Panc1 (cell line): ENCODE measurements at regions not wholly inside any gene's neighbourhood (a gene's known extent, or its start where the extent isn't known, plus 50 kb on each side); places are given as distances from the start of the nearest gene placed in this dataset.

Source experiments
- ATAC-seq: fragments of 200-7000 bp; cut with Tn5 transposase; 2 replicates; pipeline ENCODE4 v1.9.1; 2020; ENCODE audit warnings: mild to moderate bottlenecking, moderate library complexity
- BruUV-seq: library from RNA; stranded (reverse); fragments of 400-500 nt; replicated peaks from 2 replicates; lab custom pipeline; 2021; lab: Mats Ljungman, UMichigan
- CTCF ChIA-PET: fragments of 300-600 bp; sonication (Branson Sonifier 250); formaldehyde crosslinking; loops from one replicate; lab custom pipeline; 2022; ENCODE audit warnings: antibody characterized with exemption; lab: Charles Lee
- POLR2A ChIA-PET: fragments of 300-600 bp; sonication (Branson Sonifier 250); formaldehyde crosslinking; loops from one replicate; lab custom pipeline; 2022; ENCODE audit warnings: antibody characterized with exemption; lab: Charles Lee
- DNase-seq: peaks from one replicate; pipeline ENCODE4 v3.0.0-alpha.2; 2010; ENCODE audit warnings: low read depth, low spot score
- H3K27ac ChIP-seq: 2 replicates; pipeline ENCODE4 v1.5.1; 2011; ENCODE audit warnings: mild to moderate bottlenecking, low read length, inconsistent platforms
- H3K27me3 ChIP-seq: fragments of 200-500 bp; sonication (Bioruptor generic); 2 replicates; pipeline ENCODE4 v1.6.0; 2014; ENCODE audit warnings: low read length, inconsistent platforms; ENCODE audit not compliant: control insufficient read depth, insufficient read depth
- H3K36me3 ChIP-seq: fragments of 200-500 bp; sonication (Bioruptor generic); 2 replicates; pipeline ENCODE4 v1.5.1; 2014; ENCODE audit warnings: inconsistent platforms, mild to moderate bottlenecking, low read length, moderate library complexity; ENCODE audit not compliant: control insufficient read depth, insufficient read depth
- H3K4me1 ChIP-seq: 2 replicates; pipeline ENCODE4 v1.5.1; 2011; ENCODE audit warnings: inconsistent platforms, mild to moderate bottlenecking, low read length, moderate library complexity; ENCODE audit not compliant: control insufficient read depth, insufficient read depth
- H3K4me3 ChIP-seq, 2 experiments: 2 replicates each; pipeline ENCODE4 v1.5.1; 2011 to 2012; ENCODE audit warnings: low read depth in 2 of 2, low read length in 2 of 2, mild to moderate bottlenecking in 2 of 2, inconsistent platforms in 1 of 2, moderate library complexity in 1 of 2
- H3K9me3 ChIP-seq: fragments of 200-500 bp; sonication (Bioruptor generic); 2 replicates; pipeline ENCODE4 v1.5.1; 2014; ENCODE audit warnings: low read depth, mild to moderate bottlenecking, inconsistent platforms, low read length, moderate library complexity; ENCODE audit not compliant: control insufficient read depth, insufficient read depth
- POLR2AphosphoS5 ChIP-seq: IDR thresholded peaks from 2 replicates; pipeline ENCODE4 v1.6.1; 2012; ENCODE audit warnings: mild to moderate bottlenecking, low read depth, low read length, moderate library complexity
- REST ChIP-seq, 2 experiments: IDR thresholded peaks; 2 replicates each; pipeline ENCODE4 v1.6.1; 2011 to 2012; ENCODE audit warnings: low read depth in 2 of 2, control low read depth in 1 of 2, low read length in 1 of 2, mild to moderate bottlenecking in 1 of 2, moderate library complexity in 1 of 2; ENCODE audit not compliant: insufficient read depth in 1 of 2
- SIN3A ChIP-seq: IDR thresholded peaks from 2 replicates; pipeline ENCODE4 v1.6.1; 2012; ENCODE audit warnings: low read depth, mild to moderate bottlenecking, low read length, moderate library complexity, borderline replicate concordance; ENCODE audit not compliant: insufficient read depth
- TCF7L2 ChIP-seq: IDR thresholded peaks from 2 replicates; pipeline ENCODE4 v1.6.1; 2011; ENCODE audit warnings: mild to moderate bottlenecking, low read depth, low read length, inconsistent platforms
- in situ Hi-C: cut with HindIII; loops from 2 replicates; pipeline ENCODE4 v1.10.0; 2016; ENCODE audit warnings: low sequenced_read_pairs, low pct_unique_long_range_greater_than_20kb
- intact Hi-C: fragments of 100-400 bp; cut with micrococcal nuclease; formaldehyde crosslinking; loops from one replicate; pipeline ENCODE4 v1.10.0; 2022; ENCODE audit not compliant: unreplicated experiment
- TF ChIP-seq, protein P1 (sequence below): fragments of 450-650 bp; IDR thresholded peaks from 2 replicates; pipeline ENCODE4 v1.5.1; 2017; ENCODE audit warnings: mild to moderate bottlenecking

DNA sequence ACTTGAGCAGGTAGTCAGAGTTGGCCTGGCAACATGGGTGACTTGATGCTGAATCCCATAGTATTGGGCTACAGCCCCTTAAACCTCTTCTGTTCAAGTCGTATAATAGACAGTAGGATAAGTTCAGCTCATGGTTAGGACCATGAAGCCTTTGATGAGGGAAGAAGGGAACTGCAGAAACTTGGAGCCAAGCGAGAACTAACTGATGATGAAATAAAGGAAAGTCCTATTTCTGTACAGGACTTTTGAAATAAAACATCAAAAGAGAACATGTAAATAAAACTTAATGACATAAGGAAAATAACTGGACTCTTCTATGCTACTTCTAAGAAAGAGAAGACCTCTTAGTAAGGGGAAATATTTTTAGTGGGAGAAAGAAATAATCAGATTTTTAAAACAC is 51.2 kb upstream of the UGP2 start:
- no TSS peak for BruUV-seq
- CTCF ChIA-PET = no interaction called here
- POLR2A ChIA-PET = no interaction called here
- in situ Hi-C loops (no loop called here), intact Hi-C loops (no loop called here)
- Histone ChIP-seq H3K27me3 (no peaks in the 10 kb centered on the region), H3K36me3 (no peaks in the 10 kb centered on the region), H3K4me1 (no peaks in the 10 kb centered on the region), H3K27ac (no peak overlapping the region), H3K9me3 (no peaks in the 10 kb centered on the region), H3K4me3 (no peak overlapping the region)
- ATAC-seq (no peak), DNase-seq (no peak)
- no peak for TF ChIP-seq SIN3A

DNA sequence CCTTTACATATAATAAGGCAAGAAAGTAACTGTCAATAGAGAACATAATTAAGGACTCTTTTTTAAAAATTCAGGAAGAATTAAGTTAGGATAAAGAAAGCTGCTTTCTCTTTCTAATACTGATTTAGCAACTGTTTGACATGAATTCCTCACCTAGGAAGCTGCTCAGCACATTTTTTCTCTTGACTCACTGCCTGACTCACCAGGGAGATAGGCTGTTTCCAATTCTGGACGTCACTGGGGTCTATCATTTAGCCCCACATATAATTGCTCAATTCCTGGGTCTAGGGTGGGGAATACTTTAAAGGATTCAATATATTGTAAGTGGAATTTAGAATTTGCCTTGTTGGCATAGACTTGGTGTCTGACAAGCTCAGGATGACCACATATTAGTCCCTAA is 50.8 kb upstream of the UGP2 start:
- H3K9me3 ChIP-seq = no peaks in the 10 kb centered on the region
- H3K36me3 ChIP-seq = no peaks in the 10 kb centered on the region
- TF ChIP-seq SIN3A = no peak
- TF ChIP-seq, protein P1, sequence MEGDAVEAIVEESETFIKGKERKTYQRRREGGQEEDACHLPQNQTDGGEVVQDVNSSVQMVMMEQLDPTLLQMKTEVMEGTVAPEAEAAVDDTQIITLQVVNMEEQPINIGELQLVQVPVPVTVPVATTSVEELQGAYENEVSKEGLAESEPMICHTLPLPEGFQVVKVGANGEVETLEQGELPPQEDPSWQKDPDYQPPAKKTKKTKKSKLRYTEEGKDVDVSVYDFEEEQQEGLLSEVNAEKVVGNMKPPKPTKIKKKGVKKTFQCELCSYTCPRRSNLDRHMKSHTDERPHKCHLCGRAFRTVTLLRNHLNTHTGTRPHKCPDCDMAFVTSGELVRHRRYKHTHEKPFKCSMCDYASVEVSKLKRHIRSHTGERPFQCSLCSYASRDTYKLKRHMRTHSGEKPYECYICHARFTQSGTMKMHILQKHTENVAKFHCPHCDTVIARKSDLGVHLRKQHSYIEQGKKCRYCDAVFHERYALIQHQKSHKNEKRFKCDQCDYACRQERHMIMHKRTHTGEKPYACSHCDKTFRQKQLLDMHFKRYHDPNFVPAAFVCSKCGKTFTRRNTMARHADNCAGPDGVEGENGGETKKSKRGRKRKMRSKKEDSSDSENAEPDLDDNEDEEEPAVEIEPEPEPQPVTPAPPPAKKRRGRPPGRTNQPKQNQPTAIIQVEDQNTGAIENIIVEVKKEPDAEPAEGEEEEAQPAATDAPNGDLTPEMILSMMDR = no peak
- TF ChIP-seq POLR2AphosphoS5 = no peak
- TF ChIP-seq TCF7L2 = no peak
- no peak for TF ChIP-seq REST (IDR thresholded peaks at IDR 0.05; ENCODE audit: insufficient read depth in 1 of 2, low read depth in 2 of 2, low read length in 1 of 2)
- H3K27ac ChIP-seq = no peak overlapping the region
- intact Hi-C loops (no loop called here), in situ Hi-C loops (no loop called here)
- no peaks in the 10 kb centered on the region for H3K4me1 ChIP-seq
- CTCF ChIA-PET = no interaction called here
- no peak for ATAC-seq
- no peak for DNase-seq
- no peaks in the 10 kb centered on the region for H3K27me3 ChIP-seq
- BruUV-seq = no TSS peak
- POLR2A ChIA-PET = no interaction called here
- no peak overlapping the region for H3K4me3 ChIP-seq

- POLR2A ChIA-PET = no interaction called here
- BruUV-seq = no TSS peak
- CTCF ChIA-PET = no interaction called here
- H3K27ac ChIP-seq = no peak overlapping the region
- H3K9me3 ChIP-seq = no peaks in the 10 kb centered on the region
- intact Hi-C loops (no loop called here), in situ Hi-C loops (no loop called here)
- DNase-seq = no peak
- no peak overlapping the region for H3K4me3 ChIP-seq
- TF ChIP-seq TCF7L2 (no peak), POLR2AphosphoS5 (no peak)
- H3K4me1 ChIP-seq = no peaks in the 10 kb centered on the region
- H3K27me3 ChIP-seq = no peaks in the 10 kb centered on the region
- no peaks in the 10 kb centered on the region for H3K36me3 ChIP-seq
- no peak for ATAC-seq
These were observed 50.3 kb upstream of the UGP2 start for GRCh38 chr2:63791387-63791786.
